Lower leg skin (tissue), 4 donors: ENCODE measurements at regions not wholly inside any gene's neighbourhood (a gene's known extent, or its start where the extent isn't known, plus 50 kb on each side); places are given as distances from the start of the nearest gene placed in this dataset.

ENCODE experiments used
- DNase-seq, 2 donors: peaks; one replicate each; pipeline ENCODE4 v3.0.0-alpha.2; 2019; ENCODE audit warnings: low spot score in 2 of 2
- H3K4me3 ChIP-seq: fragments of 200-600 bp; sonication (generic); 2 replicates; pipeline ENCODE4 v1.5.1; 2017; ENCODE audit warnings: mild to moderate bottlenecking, low read depth; ENCODE audit not compliant: poor library complexity, severe bottlenecking
- POLR2A ChIP-seq, 2 donors: fragments of 450-650 bp; IDR thresholded peaks; one replicate each; pipeline ENCODE4 v1.6.1; 2016 to 2017; ENCODE audit warnings: antibody characterized with exemption in 2 of 2, mild to moderate bottlenecking in 1 of 2, moderate library complexity in 1 of 2
- WGBS, 2 donors: methylation state at CpG; one replicate each; pipeline ENCODE4 v1.1.5; 2018; 5-methylcytosine and 5-hydroxymethylcytosine counted together
- intact Hi-C: fragments of 100-400 bp; cut with DNase I; formaldehyde crosslinking; loops from one replicate; pipeline ENCODE4 v1.15.0; 2023; ENCODE audit warnings: low total_unique reads
- TF ChIP-seq, protein P1 (sequence below), 3 donors: fragments of 450-650 bp; IDR thresholded peaks; one replicate each; pipeline ENCODE4 v1.5.1; 2016; ENCODE audit warnings: antibody characterized with exemption in 3 of 3, mild to moderate bottlenecking in 3 of 3, moderate library complexity in 2 of 3

DNA sequence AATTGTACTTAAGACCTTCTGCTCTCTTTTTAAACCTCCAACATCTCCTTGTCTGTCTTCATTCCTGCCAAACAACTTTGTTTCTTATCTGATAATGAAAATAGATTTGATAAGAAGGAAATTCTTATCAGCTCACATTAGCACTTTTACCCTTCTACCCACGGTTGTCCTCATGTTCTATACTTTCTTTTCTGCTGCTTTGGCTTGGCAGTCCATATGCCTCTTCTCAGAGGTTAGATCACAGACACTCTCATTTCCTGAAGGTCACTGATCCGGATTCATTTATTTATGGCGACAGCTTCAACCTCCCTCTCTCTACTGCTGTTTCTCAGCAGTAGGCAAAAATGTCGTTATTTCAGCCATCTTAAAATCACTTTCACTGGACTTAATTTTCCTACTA is 2015.8 kb downstream of the NCAM2 start:
- 57 to 60% methylated on average over 4 of the region's 4 CpGs for WGBS, 2 donors
- intact Hi-C loops: no loop called here
- no peak for DNase-seq
- TF ChIP-seq, protein P1, sequence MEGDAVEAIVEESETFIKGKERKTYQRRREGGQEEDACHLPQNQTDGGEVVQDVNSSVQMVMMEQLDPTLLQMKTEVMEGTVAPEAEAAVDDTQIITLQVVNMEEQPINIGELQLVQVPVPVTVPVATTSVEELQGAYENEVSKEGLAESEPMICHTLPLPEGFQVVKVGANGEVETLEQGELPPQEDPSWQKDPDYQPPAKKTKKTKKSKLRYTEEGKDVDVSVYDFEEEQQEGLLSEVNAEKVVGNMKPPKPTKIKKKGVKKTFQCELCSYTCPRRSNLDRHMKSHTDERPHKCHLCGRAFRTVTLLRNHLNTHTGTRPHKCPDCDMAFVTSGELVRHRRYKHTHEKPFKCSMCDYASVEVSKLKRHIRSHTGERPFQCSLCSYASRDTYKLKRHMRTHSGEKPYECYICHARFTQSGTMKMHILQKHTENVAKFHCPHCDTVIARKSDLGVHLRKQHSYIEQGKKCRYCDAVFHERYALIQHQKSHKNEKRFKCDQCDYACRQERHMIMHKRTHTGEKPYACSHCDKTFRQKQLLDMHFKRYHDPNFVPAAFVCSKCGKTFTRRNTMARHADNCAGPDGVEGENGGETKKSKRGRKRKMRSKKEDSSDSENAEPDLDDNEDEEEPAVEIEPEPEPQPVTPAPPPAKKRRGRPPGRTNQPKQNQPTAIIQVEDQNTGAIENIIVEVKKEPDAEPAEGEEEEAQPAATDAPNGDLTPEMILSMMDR (IDR thresholded peaks at IDR 0.05): no peak
- TF ChIP-seq POLR2A (IDR thresholded peaks at IDR 0.05): no peak
- H3K4me3 ChIP-seq: no peak overlapping the region

DNA sequence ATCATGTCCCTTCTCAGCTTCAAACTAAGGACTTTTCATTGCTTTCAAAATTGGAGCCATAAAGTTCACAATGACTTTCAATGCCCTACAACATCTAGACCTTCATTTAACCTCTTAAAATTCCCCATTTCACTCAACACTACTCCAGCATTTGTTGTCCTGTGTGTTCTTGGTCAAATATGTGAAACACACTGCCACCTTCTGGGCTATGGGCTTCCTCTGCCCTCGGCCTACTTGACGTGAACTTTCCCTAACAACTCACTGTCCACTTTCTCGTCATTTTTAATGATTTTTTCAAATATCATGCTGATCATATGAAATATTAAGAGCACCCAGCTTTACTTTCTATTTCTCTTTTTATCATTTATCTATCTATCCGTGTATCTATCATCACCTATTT is 2018.4 kb downstream of the NCAM2 start:
- DNase-seq: no peak
- no peak overlapping the region for H3K4me3 ChIP-seq
- WGBS, 2 donors: 58 to 72% methylated on average over 4 of the region's 4 CpGs
- intact Hi-C loops: no loop called here
- TF ChIP-seq, protein P1 (IDR thresholded peaks at IDR 0.05): no peak
- TF ChIP-seq POLR2A (IDR thresholded peaks at IDR 0.05): no peak

DNA sequence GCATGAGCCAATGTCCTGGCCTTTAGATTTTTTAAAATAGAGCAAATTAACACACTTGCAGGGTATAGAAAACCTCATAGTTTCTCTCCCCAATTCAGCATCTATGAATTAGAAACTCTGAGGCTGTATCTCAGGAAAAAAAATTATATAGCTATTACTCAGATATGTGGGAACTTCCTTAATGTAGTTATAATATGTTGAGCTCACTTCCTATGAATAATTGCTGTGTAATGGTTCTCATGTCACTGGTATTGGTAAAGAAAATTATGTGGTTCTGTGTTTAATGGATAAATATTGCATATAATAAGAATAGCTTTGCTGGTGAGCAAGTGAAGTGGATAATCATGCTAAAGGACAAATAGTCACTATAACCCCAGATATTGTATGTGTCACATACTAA is 2019.8 kb downstream of the NCAM2 start:
- intact Hi-C loops: no loop called here
- TF ChIP-seq, protein P1 (IDR thresholded peaks at IDR 0.05): no peak
- TF ChIP-seq POLR2A (IDR thresholded peaks at IDR 0.05): no peak
- DNase-seq: no peak

DNA sequence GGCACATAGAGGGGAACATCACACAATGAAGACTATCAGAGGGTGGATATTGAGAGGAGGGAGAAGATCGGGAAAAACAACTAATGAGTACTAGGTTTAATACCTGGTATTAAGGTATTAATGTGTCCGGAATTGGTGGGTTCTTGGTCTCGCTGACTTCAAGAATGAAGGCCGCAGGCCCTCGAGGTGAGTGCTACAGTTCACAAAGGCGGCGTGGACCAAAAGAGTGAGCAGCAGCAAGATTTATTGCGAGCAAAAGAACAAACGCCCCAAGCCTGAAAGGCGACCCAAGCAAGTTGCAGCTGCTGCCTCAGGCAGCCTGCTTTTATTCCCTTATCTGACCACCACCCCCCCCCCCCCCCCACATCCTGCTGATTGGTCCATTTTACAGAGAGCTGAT is 2022.8 kb downstream of the NCAM2 start:
- TF ChIP-seq, protein P1 (IDR thresholded peaks at IDR 0.05): no peak
- no peak for TF ChIP-seq POLR2A (IDR thresholded peaks at IDR 0.05)
- no peak for DNase-seq
- no peak overlapping the region for H3K4me3 ChIP-seq
- intact Hi-C loops: no loop called here
- WGBS, 2 donors: 89 to 90% methylated on average over 10 of the region's 10 CpGs

More for the DNA sequence above, 2019.8 kb downstream of the NCAM2 start:
- no peak overlapping the region for H3K4me3 ChIP-seq

DNA sequence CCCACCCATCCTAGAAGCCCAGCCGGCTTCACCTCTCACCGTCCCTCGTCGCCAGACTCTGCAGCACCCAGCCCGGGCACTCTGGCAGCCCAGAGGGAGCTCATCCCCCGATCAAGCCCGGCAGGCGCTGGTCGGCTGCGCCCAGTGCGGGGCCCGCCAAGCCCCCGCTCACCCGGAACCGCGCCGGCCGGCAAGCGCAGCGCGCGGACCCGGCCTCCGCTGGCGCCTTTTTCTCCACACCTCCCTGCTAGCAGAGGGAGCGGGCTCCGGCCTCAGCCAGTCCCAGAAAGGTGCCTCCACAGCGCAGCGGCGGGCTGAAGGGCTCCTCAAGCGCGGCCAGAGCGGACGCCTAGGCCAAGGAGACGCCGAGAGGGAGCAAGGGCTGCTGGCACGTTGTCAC is 2023.3 kb downstream of the NCAM2 start:
- TF ChIP-seq, protein P1 (IDR thresholded peaks at IDR 0.05): no peak
- 97 to 99% methylated on average over 37 of the region's 37 CpGs for WGBS, 2 donors
- DNase-seq: no peak
- intact Hi-C loops: no loop called here
- no peak overlapping the region for H3K4me3 ChIP-seq

DNA sequence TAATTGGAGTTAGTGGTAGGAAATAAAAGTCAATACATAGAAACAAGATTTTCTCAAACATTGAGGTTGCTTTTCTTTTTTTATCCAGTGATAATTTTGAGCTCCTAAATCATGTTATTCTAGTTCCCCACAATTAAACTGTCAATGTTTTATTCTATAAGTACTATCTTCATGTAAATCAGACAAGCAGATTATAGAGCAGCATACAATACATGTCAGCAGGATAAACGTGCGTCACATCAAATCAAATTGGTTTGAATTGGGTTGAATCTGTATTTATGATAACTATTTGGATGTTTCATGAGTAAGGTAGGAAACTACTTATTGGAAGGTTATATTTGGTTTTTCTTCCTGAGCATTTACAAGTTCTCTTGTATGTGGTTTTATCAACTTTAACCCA is 2028.7 kb downstream of the NCAM2 start:
- TF ChIP-seq POLR2A (IDR thresholded peaks at IDR 0.05): no peak
- TF ChIP-seq, protein P1 (IDR thresholded peaks at IDR 0.05): no peak
- WGBS, 2 donors: 68% methylated on average over 2 of the region's 2 CpGs
- no peak overlapping the region for H3K4me3 ChIP-seq
- DNase-seq: no peak
- intact Hi-C loops: no loop called here
